ENCODE measurements at regions not wholly inside any gene's neighbourhood (a gene's known extent, or its start where the extent isn't known, plus 50 kb on each side); places are given as distances from the start of the nearest gene placed in this dataset.

GRCh38 chr1:79517470-79518224, 511.1 kb upstream of the ADGRL4 start:
- no peaks in the 10 kb centered on the region for H3K79me2 ChIP-seq (ENCODE audit: insufficient read depth, low read length)
- TF ChIP-seq, protein P1, sequence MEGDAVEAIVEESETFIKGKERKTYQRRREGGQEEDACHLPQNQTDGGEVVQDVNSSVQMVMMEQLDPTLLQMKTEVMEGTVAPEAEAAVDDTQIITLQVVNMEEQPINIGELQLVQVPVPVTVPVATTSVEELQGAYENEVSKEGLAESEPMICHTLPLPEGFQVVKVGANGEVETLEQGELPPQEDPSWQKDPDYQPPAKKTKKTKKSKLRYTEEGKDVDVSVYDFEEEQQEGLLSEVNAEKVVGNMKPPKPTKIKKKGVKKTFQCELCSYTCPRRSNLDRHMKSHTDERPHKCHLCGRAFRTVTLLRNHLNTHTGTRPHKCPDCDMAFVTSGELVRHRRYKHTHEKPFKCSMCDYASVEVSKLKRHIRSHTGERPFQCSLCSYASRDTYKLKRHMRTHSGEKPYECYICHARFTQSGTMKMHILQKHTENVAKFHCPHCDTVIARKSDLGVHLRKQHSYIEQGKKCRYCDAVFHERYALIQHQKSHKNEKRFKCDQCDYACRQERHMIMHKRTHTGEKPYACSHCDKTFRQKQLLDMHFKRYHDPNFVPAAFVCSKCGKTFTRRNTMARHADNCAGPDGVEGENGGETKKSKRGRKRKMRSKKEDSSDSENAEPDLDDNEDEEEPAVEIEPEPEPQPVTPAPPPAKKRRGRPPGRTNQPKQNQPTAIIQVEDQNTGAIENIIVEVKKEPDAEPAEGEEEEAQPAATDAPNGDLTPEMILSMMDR (IDR thresholded peaks at IDR 0.05): no peak
- H3K27ac Mint-ChIP-seq: no peak overlapping the region
- no peaks in the 10 kb centered on the region for H3K27me3 ChIP-seq (ENCODE audit: control insufficient read depth in 2 of 2, insufficient read depth in 2 of 2, low read length in 2 of 2)
- no peak overlapping the region for H2AFZ ChIP-seq (ENCODE audit: insufficient read depth, low read depth, low read length, poor library complexity, severe bottlenecking)
- H3K9ac ChIP-seq (ENCODE audit: insufficient read depth, low read length, poor library complexity, severe bottlenecking): no peak overlapping the region
- H3K4me3 Mint-ChIP-seq: no peak overlapping the region
- no peaks in the 10 kb centered on the region for H4K20me1 ChIP-seq (ENCODE audit: insufficient read depth, low read length)
- no peak overlapping the region for H3K4me3 ChIP-seq (replicated peaks in 1 of 3; ENCODE audit: low read depth in 2 of 3, low read length in 3 of 3)
- no CpG with 5 or more reads among the region's 4 CpGs for WGBS (ENCODE audit: insufficient coverage)
- no peaks in the 10 kb centered on the region for H3K36me3 ChIP-seq (replicated peaks in 1 of 2; ENCODE audit: control insufficient read depth in 1 of 2, insufficient read depth in 2 of 2, low read length in 2 of 2)
- no peaks in the 10 kb centered on the region for H3K36me3 Mint-ChIP-seq
- H3K9me3 ChIP-seq (replicated peaks in 1 of 2; ENCODE audit: control insufficient read depth in 1 of 2, insufficient read depth in 1 of 2, low read length in 2 of 2): peaks cover 13 to 15% of the 10 kb centered on the region in 2 donors
- no peak overlapping the region for H3K27ac ChIP-seq (ENCODE audit: low read depth in 1 of 2, low read length in 2 of 2)
- no peaks in the 10 kb centered on the region for H3K4me1 ChIP-seq (ENCODE audit: control insufficient read depth in 1 of 2, insufficient read depth in 2 of 2, low read length in 2 of 2)
- no peak overlapping the region for H3K4me2 ChIP-seq (replicated peaks; ENCODE audit: extremely low read depth, low read length, poor library complexity, severe bottlenecking)
- H3K27me3 Mint-ChIP-seq (ENCODE audit: low read depth in 3 of 3): no peaks in the 10 kb centered on the region
- intact Hi-C loops (cut with micrococcal nuclease): no loop called here
- H3K9me3 Mint-ChIP-seq: peaks cover 2 to 28% (median 11%) of the 10 kb centered on the region in 7 donors
- no peak for DNase-seq
- H3K4me1 Mint-ChIP-seq: no peaks in the 10 kb centered on the region

DNA sequence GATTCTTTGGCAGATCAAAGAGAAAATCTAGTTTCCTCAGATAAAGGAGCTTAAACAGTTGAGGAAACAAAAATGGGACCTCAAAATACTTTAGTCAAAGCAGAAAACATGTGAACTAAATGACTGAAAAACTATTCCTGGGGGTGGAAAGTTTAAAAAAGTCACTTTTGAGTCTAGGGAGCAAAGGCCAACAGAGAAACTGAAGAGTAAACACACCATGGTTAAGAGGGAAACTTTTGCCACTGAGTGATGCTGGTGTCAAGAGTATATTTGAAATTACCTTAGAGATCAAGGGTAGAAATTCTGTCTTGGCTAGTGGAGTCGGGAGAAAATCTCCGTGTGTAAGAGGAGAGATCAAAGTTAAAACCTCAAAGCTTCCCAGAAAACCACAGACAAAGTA, 501.2 kb upstream of the ADGRL4 start:
- Mint-ChIP-seq H3K27me3 (ENCODE audit: low read depth in 3 of 3) (peaks cover 0 to 2% (median 0%) of the 10 kb centered on the region in 3 donors), H3K9me3 (peaks cover 0 to 2% (median 0%) of the 10 kb centered on the region in 7 donors), H3K36me3 (no peaks in the 10 kb centered on the region), H3K4me3 (no peak overlapping the region), H3K4me1 (no peaks in the 10 kb centered on the region), H3K27ac (no peak overlapping the region)
- Histone ChIP-seq H4K20me1 (ENCODE audit: insufficient read depth, low read length) (no peaks in the 10 kb centered on the region), H3K27ac (ENCODE audit: low read depth in 1 of 2, low read length in 2 of 2) (no peak overlapping the region), H3K4me3 (replicated peaks in 1 of 3; ENCODE audit: low read depth in 2 of 3, low read length in 3 of 3) (no peak overlapping the region), H3K27me3 (ENCODE audit: control insufficient read depth in 2 of 2, insufficient read depth in 2 of 2, low read length in 2 of 2) (no peaks in the 10 kb centered on the region), H2AFZ (ENCODE audit: insufficient read depth, low read depth, low read length, poor library complexity, severe bottlenecking) (no peak overlapping the region), H3K36me3 (replicated peaks in 1 of 2; ENCODE audit: control insufficient read depth in 1 of 2, insufficient read depth in 2 of 2, low read length in 2 of 2) (no peaks in the 10 kb centered on the region), H3K9ac (ENCODE audit: insufficient read depth, low read length, poor library complexity, severe bottlenecking) (no peak overlapping the region), H3K4me2 (replicated peaks; ENCODE audit: extremely low read depth, low read length, poor library complexity, severe bottlenecking) (no peak overlapping the region), H3K79me2 (ENCODE audit: insufficient read depth, low read length) (no peaks in the 10 kb centered on the region), H3K9me3 (replicated peaks in 1 of 2; ENCODE audit: control insufficient read depth in 1 of 2, insufficient read depth in 1 of 2, low read length in 2 of 2) (no peaks in the 10 kb centered on the region), H3K4me1 (ENCODE audit: control insufficient read depth in 1 of 2, insufficient read depth in 2 of 2, low read length in 2 of 2) (no peaks in the 10 kb centered on the region)
- TF ChIP-seq, protein P1 (IDR thresholded peaks at IDR 0.05): no peak
- no CpG with 5 or more reads among the region's 2 CpGs for WGBS (ENCODE audit: insufficient coverage)
- no peak for DNase-seq
- intact Hi-C loops (cut with micrococcal nuclease): no loop called here
